HG03521 (cell line): ENCODE measurements at regions not wholly inside any gene's neighbourhood (a gene's known extent, or its start where the extent isn't known, plus 50 kb on each side); places are given as distances from the start of the nearest gene placed in this dataset.
"Not testable (repeated sequence)": the region's sequence is repeated elsewhere in the genome, so short reads cannot be mapped to it uniquely, and the experiment has no call there.

ENCODE experiments used
- ATAC-seq: cut with Tn5 transposase; IDR thresholded peaks from one replicate; pipeline ENCODE4 v1.9.1; 2021; ENCODE audit warnings: mild to moderate bottlenecking, moderate library complexity; ENCODE audit not compliant: unreplicated experiment

DNA sequence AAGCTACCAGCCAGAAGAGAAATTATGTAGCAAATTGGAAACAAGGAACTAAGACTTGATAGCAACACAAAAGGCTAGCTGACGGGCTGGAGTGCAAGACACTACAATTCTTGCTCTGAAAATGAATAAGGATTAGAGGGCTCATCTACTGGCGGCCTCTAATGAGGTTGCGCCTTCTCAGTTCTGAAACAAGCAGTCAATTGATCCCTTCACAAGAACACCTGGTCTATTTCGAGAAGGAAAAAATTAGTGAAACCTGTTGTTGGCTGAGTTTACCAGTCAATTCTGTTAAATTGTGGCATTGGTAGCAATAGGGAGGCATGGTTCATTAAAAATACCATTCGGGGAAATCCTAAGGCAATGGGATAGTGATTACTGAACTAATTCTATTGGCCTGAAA is 74.8 kb upstream of the JARID2 start:
- ATAC-seq, result no peak

DNA sequence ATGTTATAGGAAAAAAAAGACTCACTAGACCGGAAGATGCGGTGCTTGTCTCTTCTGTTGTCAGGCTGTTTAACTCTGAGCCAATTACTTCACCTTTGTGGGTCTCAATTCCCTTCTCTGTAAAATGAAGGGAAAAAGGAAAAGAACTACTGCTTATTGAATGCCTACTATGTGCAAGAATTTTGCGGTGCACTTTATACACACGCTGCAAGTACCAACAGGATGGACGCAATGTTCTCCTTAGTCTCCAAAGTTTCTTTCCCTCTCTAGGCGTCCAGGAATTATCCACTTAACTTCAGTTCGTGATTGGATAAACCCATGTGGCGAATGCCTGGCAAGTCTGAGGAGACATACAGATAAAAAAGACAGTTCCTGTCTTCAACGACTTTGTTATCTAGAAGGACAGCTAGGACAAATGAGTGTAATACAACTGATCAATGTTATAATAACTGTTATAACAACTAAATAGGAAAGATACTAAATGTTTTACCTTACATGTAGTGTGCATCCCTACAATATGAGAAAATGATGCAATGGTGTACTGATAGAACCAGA is 69.0 kb upstream of the JARID2 start:
- no peak for ATAC-seq

DNA sequence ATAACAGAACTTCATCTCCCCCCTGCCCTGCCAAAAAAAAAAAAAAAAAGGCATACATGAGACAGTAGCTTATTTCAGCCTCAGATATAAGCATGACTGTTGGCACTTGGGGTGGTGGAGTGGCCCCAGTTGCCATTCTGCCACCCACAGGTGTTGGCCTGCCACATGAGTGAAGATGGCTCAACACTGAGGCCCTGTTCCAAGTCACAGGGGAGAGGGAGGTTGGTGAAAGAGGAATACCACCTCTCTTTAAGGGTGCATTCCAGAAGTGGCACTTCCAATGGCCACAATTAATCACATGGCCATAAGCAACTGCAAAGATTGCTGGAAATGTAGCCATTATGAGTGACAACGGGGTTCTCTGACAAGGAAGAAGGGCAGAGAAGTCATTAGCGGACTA is 61.9 kb upstream of the JARID2 start:
- no peak for ATAC-seq

DNA sequence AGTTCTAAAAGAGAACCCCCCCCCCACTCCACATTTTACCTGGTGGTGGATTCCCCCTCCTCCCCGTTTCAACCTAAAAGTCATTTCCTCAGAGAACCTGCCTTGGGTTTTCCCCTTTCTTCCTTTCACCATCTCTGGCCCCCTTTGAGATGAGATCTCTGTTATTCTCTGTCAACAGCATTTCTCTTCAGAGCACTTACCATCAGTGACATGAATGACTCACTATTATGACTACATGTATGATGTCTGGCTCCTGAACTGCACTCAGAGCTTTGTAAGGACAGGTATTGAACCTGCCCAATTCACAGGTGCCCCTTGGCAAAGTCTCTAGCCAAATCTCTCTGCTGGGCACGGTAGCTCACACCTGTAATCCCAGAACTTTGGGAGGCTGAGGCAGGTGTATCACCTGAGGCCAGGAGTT is 61.4 kb upstream of the JARID2 start:
- no peak for ATAC-seq

DNA sequence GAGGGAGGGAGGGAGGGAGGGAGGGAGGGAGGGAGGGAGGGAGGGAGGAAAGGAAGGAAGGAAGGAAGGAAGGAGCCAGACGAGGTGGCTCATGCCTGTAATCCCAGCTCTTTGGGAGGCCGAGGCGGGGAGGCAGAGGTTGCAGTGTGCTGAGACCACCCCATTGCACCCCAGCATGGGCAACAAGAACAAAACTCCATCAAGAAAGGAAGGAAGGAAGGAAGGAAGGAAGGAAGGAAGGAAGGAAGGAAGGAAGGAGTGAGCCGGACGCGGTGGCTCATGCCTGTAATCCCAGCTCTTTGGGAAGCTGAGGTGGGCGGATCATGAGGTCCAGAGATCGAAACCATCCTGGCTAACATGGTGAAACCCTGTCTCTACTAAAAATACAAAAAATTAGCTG is 60.8 kb upstream of the JARID2 start:
- not testable (repeated sequence) for ATAC-seq

DNA sequence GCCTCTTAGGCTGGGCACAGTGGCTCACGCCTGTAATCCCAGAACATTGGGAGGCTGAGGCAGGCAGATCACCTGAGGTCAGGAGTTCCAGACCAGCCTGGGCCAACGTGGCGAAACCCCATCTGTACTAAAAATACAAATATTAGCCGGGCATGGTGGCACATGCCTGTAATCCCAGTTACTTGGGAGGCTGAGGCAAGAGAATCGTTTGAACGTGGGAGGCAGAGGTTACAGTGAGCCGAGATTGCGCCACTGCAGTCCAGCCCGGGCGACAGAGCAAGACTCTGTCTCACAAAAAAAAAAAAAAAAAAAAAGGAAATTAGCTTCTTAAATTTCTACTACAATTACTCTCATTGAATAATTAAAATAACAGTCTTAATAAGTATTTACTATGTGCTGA is 52.4 kb upstream of the JARID2 start:
- not testable (repeated sequence) for ATAC-seq

DNA sequence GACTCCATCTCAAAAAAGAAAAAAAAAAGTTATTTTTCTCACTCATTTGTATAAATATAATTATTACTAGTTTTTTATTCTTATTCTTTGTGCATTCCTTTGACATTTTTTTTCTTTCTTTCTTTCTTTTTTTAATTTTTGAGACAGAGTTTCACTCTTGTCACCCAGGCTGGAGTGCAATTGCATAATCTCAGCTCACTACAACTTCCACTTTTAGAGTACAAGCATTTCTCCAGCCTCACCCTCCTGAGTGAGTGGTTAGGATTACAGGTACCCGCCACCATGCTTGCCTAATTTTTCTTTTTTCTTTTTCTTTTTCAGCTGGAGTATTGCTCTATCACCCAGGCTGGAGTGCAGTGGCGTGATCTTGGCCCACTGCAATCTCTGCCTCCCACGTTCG is 51.4 kb upstream of the JARID2 start:
- no peak for ATAC-seq
